GM06990 (cell line): ENCODE measurements at regions not wholly inside any gene's neighbourhood (a gene's known extent, or its start where the extent isn't known, plus 50 kb on each side); places are given as distances from the start of the nearest gene placed in this dataset.

Experiments
- DNase-seq: peaks from one replicate; pipeline ENCODE4 v3.0.0-alpha.2; 2011; ENCODE audit not compliant: insufficient read length; ENCODE audit errors: extremely low read depth
- H3K27me3 ChIP-seq: replicated peaks from 2 replicates; pipeline ENCODE4 v1.6.0; 2011; ENCODE audit warnings: low read length; ENCODE audit not compliant: control insufficient read depth, insufficient read depth
- H3K36me3 ChIP-seq: 2 replicates; pipeline ENCODE4 v1.5.1; 2011; ENCODE audit warnings: low read length; ENCODE audit not compliant: control insufficient read depth, insufficient read depth
- H3K4me3 ChIP-seq: replicated peaks from 2 replicates; pipeline ENCODE4 v1.5.1; 2011; ENCODE audit warnings: low read depth, mild to moderate bottlenecking, control low read depth, low read length
- TF ChIP-seq, protein P1 (sequence below): IDR thresholded peaks from 2 replicates; pipeline ENCODE4 v1.5.1; 2011; ENCODE audit warnings: low read length, control low read depth, mild to moderate bottlenecking, inconsistent platforms; ENCODE audit not compliant: insufficient read depth, poor library complexity, severe bottlenecking

DNA sequence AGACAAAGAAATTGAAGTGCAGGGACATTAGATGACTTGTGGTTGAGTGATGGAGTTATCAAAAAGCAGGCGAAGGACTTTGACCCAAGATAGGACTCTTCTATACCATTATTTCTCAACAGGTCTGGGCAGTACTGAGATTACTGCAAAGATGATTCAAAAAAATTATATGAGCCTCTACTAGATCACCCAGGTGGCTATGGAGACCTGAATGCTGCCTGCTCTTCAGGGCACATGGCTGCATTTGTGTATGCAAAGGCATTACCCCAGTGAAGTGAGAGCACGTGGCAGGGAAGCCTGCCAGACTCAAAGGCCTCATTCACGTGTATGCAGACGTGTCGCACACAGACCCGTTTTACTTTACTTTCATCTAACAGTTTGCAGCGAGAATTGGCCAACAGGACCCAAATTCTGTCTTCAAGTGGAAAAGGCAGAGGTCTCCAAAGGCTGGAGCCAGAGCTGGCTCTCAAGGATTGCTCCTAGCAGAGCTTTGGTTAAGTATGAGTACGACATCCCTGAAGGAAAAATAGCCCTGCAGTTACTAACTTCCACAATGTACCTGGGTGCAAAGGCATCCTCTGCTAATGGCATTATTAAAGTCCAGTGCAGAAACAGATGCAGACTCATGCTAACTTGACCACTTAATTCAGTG is 113.8 kb upstream of the ARMC2 start:
- no peak for DNase-seq

GRCh38 chr6:108735310-108736001 is 112.8 kb upstream of the ARMC2 start:
- DNase-seq: no peak
- TF ChIP-seq, protein P1, sequence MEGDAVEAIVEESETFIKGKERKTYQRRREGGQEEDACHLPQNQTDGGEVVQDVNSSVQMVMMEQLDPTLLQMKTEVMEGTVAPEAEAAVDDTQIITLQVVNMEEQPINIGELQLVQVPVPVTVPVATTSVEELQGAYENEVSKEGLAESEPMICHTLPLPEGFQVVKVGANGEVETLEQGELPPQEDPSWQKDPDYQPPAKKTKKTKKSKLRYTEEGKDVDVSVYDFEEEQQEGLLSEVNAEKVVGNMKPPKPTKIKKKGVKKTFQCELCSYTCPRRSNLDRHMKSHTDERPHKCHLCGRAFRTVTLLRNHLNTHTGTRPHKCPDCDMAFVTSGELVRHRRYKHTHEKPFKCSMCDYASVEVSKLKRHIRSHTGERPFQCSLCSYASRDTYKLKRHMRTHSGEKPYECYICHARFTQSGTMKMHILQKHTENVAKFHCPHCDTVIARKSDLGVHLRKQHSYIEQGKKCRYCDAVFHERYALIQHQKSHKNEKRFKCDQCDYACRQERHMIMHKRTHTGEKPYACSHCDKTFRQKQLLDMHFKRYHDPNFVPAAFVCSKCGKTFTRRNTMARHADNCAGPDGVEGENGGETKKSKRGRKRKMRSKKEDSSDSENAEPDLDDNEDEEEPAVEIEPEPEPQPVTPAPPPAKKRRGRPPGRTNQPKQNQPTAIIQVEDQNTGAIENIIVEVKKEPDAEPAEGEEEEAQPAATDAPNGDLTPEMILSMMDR: no peak
- Histone ChIP-seq H3K36me3 (no peaks in the 10 kb centered on the region), H3K27me3 (no peaks in the 10 kb centered on the region; the same call in 1 of the 2 replicates), H3K4me3 (no peak overlapping the region)

More for the DNA sequence above, 113.8 kb upstream of the ARMC2 start:
- TF ChIP-seq, protein P1: no peak
- Histone ChIP-seq H3K4me3 (no peak overlapping the region), H3K27me3 (no peaks in the 10 kb centered on the region), H3K36me3 (no peaks in the 10 kb centered on the region)

- H3K4me3 ChIP-seq: no peak overlapping the region
- no peaks in the 10 kb centered on the region for H3K36me3 ChIP-seq
- no peaks in the 10 kb centered on the region; the same call in 1 of the 2 replicates for H3K27me3 ChIP-seq
- TF ChIP-seq, protein P1: no peak
- DNase-seq: no peak
These were observed 112.2 kb upstream of the ARMC2 start for GRCh38 chr6:108736002-108736361.

GRCh38 chr6:108736832-108737231 is 111.4 kb upstream of the ARMC2 start:
- H3K36me3 ChIP-seq: no peaks in the 10 kb centered on the region
- H3K27me3 ChIP-seq: no peaks in the 10 kb centered on the region; the same call in 1 of the 2 replicates
- TF ChIP-seq, protein P1: no peak
- DNase-seq: no peak
- H3K4me3 ChIP-seq: no peak overlapping the region

DNA sequence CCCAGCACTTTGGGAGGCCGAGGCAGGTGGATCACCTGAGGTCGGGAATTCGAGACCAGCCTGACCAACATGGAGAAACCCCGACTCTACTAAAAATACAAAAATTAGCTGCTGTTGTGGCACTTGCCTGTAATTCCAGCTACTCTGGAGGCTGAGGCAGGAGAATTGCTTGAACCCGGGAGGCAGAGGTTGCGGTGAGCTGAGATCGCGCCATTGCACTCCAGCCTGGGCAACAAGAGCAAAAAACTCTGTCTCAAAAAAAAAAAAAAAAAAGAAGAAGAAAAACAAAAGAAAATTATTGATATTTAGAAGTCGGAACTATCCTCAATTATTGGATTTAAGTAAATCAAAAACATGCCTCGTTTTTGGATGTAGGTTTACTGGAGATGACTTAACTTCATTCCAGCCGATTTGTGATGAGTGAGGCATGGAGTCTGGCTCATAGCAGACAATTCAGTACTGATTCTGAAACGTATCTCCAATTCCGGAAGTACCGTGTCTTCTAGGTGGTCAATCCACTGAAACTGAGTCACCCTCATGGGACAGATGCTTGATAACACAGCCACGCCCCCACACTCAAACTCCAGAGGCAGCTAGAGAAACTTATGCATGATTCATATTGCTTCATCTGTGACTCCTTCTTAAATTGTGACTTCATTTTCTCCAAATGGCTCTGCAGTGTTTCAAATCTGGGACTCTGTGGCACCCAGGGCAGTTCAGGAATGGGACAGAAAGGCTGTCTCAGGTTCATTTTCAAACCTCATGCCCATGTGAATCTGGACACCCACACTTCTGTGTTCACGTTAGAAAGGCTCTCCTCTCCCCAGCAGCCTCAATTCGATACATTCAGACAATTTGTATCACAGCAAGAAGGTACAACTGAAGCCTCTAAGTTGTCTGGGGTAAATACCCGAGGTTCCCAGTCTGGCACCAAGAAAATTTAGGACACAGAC is 110.4 kb upstream of the ARMC2 start:
- H3K4me3 ChIP-seq: no peak overlapping the region
- no peaks in the 10 kb centered on the region; the same call in 1 of the 2 replicates for H3K27me3 ChIP-seq
- TF ChIP-seq, protein P1: no peak
- H3K36me3 ChIP-seq: no peaks in the 10 kb centered on the region
- no peak for DNase-seq
